Coronary artery (tissue), 2 donors: ENCODE measurements at regions not wholly inside any gene's neighbourhood (a gene's known extent, or its start where the extent isn't known, plus 50 kb on each side); places are given as distances from the start of the nearest gene placed in this dataset.

Source experiments
- DNase-seq: peaks from one replicate; pipeline ENCODE4 v3.0.0-alpha.2; 2017; ENCODE audit warnings: low spot score
- H3K27ac ChIP-seq, 2 donors: fragments of 200-600 bp; sonication (generic); one replicate each; pipeline ENCODE4 v1.5.1; 2016 to 2019
- H3K4me3 ChIP-seq: fragments of 200-600 bp; sonication (generic); 2 replicates; pipeline ENCODE4 v1.5.1; 2016; ENCODE audit warnings: mild to moderate bottlenecking, moderate library complexity
- TF ChIP-seq, protein P1 (sequence below): fragments of 200-600 bp; sonication (generic); IDR thresholded peaks from one replicate; pipeline ENCODE4 v1.5.1; 2019; ENCODE audit warnings: antibody characterized with exemption

DNA sequence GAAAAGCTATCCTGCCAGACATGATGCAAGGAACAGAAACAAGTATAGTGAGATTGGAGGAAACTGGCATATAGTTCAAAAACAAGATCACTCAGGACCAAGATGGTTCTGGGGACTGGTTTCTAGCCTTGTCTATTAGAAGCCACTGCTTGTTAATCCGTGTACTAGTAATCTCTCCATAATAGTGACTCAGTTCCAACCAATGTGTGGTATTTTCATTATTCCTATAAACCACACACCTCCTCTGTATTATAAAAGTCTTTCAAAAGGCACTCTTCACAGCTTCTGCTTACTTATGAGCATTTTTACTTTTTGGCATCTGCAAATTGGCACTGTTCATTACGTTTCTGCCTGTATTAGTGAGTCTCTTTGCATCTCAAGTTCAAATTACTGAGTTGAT is 140.3 kb downstream of the SLC6A15 start:
- TF ChIP-seq, protein P1, sequence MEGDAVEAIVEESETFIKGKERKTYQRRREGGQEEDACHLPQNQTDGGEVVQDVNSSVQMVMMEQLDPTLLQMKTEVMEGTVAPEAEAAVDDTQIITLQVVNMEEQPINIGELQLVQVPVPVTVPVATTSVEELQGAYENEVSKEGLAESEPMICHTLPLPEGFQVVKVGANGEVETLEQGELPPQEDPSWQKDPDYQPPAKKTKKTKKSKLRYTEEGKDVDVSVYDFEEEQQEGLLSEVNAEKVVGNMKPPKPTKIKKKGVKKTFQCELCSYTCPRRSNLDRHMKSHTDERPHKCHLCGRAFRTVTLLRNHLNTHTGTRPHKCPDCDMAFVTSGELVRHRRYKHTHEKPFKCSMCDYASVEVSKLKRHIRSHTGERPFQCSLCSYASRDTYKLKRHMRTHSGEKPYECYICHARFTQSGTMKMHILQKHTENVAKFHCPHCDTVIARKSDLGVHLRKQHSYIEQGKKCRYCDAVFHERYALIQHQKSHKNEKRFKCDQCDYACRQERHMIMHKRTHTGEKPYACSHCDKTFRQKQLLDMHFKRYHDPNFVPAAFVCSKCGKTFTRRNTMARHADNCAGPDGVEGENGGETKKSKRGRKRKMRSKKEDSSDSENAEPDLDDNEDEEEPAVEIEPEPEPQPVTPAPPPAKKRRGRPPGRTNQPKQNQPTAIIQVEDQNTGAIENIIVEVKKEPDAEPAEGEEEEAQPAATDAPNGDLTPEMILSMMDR = no peak
- no peak for DNase-seq
- no peak overlapping the region for H3K27ac ChIP-seq
- no peak overlapping the region for H3K4me3 ChIP-seq

DNA sequence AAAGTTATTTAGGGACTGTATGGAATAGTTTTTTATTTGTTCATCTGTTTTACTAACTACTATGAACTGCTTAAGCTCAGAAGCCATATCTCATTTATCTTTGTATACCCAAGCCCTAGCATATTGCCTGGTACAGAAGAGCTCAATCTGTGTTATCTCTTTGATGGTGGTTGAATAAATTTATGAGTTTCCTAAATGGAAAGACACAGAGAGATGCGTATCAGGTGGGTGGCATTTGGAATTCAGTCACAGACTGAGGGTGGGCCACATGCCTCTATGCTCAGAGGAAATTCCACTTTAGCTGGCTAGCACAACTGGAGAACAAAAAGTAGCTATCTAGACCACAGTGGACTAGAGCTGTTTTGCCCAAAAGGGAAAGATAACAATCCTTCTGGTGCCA is 145.5 kb downstream of the SLC6A15 start:
- Histone ChIP-seq H3K4me3 (no peak overlapping the region), H3K27ac (no peak overlapping the region)
- DNase-seq = no peak
- TF ChIP-seq, protein P1 = no peak

DNA sequence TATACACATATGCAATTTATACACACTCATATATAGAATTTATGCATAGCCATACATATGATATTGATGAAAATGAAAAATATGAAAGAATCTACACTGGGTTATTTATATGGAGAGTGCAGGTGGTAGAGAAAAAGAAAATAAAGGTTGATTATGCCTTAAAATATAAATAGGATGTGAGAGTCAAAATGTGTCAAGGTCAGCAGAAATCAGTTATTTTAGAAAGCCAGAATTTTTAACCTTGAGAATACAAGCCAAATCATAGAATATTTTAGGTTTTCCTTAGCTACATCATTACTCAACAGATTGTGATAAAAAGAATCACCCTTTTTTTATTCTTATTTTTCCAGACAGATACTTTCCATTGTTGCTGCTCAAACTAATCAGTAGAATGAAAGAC is 146.2 kb downstream of the SLC6A15 start:
- no peak overlapping the region for H3K4me3 ChIP-seq
- H3K27ac ChIP-seq = no peak overlapping the region
- DNase-seq = no peak
- TF ChIP-seq, protein P1 = no peak

DNA sequence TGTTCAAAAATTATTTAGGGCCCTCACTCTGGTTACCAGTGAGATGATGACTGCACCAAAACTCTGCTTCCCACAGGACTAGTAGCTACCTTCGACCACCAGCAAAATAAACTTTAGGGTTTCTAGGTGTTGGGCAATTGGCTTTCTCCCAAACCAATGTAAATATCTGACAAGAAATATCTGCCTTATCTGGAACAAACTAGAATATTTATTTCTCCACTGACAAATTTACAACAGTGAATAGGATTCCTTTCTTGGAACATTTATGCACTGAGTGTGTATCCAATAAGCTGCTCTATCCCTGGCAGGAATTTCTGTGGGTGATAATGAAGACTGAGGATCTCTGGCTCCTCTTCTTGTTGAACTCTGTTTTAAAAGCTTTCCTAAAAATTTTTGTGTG is 148.6 kb downstream of the SLC6A15 start:
- Histone ChIP-seq H3K4me3 (no peak overlapping the region), H3K27ac (no peak overlapping the region)
- TF ChIP-seq, protein P1 = no peak
- no peak for DNase-seq

DNA sequence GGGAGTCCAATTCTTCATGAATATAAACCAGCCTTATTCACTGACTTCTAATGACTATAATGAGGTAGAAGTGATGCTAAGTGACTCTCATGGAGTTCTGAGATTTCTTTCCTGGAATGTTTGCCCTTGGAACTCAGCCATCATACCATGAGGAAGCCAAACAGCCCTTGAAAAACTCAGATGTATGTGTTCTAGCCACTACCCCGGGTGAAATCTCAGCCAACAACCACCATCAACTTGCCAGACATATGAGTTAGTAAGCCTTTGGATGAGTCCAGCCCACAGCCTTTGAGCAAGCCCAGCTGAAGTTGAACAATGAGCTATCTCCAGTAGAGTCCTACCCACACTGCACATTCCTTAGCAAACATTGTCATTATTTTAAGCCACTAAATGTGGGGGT is 149.5 kb downstream of the SLC6A15 start:
- Histone ChIP-seq H3K27ac (no peak overlapping the region), H3K4me3 (no peak overlapping the region)
- TF ChIP-seq, protein P1 = no peak
- no peak for DNase-seq

DNA sequence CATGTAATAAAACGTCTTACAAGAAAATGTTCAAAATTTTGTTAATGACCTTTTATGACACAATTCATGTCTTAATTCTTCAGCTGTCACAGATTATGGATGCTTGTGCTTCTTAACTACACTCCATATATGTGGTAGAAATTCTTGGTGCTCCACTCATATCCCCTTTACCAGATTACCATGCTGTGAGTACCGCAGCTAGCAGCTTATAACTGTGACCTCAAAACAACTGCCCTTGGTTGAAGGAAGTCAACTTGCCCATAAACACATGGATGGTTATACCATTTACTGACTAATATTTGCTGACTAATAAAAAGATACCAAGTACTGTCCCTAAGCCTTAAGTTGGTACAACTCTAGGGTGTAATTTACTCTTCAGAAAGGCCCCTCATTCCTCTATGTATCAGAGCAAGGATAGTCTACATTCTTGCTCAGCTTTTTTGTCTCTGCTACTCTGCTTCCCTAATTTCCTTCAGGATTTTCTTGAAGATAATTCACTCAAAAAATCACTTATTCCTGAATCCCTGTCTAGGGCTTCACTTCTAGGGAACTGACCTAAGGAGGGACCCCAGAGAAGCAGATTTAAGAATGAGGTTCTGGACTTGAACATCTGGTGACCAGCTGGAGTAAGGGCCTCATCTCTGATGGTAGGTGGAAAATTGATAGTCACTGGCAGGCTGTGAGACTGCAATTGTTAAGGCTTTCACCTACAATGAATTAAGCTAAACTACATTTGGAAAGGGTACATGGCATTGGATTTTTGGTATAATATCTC is 152.3 kb downstream of the SLC6A15 start:
- Histone ChIP-seq H3K4me3 (no peak overlapping the region), H3K27ac (no peak overlapping the region)
- no peak for DNase-seq
- TF ChIP-seq, protein P1 = no peak

DNA sequence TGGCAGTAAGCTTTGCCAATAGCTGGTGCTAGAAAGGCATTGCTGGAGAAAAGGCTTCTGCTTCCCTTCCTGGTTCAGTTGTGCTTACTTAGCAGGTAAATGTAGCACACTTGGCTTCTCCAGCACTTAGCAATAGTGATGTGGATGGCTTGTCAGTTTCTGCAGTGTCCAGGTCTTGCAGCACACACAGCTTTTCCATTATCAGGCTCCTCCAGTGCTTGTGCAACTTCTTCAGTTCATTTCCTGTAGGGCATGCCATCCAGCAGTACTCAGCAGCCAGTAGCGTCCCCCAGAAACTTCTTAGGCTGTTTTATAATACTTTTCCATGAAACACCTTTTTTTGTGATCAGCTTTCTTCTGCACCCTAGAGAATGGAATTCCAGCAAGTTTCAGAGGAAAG is 154.6 kb downstream of the SLC6A15 start:
- H3K4me3 ChIP-seq = no peak overlapping the region
- no peak for DNase-seq
- TF ChIP-seq, protein P1 = no peak
- H3K27ac ChIP-seq = no peak overlapping the region
